ENCODE measurements at regions not wholly inside any gene's neighbourhood (a gene's known extent, or its start where the extent isn't known, plus 50 kb on each side); places are given as distances from the start of the nearest gene placed in this dataset.

DNA sequence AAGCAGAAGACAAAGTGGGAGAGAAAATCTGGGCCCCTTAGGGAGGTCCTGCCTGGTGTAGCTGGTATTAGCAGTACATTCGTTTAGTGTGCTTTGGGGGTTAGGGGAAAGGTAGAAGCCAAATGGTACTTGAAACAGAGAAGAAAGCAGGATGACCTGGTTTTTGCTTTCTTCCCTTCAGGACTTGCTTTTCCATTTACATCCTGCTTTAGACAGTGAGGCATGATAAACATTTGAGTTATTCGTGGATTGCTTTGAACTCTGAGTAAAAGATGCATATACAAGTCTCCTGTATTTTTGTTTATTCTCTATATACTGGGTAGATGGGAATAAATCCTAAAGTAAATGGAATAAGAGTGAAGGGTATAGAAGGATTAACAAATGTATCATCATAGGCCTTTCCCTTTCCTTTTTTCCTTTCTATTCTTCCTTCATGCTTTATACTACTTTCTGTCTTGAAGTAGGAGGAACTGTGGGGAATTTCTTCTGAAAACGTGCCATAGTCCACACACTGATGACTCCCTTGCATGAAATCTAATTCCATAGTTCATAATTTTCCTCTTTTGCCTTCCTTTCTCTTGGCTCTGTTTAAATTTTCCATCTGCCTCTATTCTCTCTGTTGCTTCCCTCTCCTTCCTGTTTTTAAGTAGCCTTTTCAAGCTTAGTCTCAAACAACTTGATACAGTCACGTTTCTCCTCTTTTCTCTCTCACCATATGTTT is 139.5 kb upstream of the RBMS3 start:
- H3K4me3 ChIP-seq (ENCODE audit: low read depth, low read length), result no peak overlapping the region
- TF ChIP-seq POLR2A (IDR thresholded peaks at IDR 0.05; ENCODE audit: extremely low read depth, insufficient read length) (no peak), MYC (IDR thresholded peaks at IDR 0.05; ENCODE audit: low read depth, low read length) (no peak)
- TF ChIP-seq, protein P1, sequence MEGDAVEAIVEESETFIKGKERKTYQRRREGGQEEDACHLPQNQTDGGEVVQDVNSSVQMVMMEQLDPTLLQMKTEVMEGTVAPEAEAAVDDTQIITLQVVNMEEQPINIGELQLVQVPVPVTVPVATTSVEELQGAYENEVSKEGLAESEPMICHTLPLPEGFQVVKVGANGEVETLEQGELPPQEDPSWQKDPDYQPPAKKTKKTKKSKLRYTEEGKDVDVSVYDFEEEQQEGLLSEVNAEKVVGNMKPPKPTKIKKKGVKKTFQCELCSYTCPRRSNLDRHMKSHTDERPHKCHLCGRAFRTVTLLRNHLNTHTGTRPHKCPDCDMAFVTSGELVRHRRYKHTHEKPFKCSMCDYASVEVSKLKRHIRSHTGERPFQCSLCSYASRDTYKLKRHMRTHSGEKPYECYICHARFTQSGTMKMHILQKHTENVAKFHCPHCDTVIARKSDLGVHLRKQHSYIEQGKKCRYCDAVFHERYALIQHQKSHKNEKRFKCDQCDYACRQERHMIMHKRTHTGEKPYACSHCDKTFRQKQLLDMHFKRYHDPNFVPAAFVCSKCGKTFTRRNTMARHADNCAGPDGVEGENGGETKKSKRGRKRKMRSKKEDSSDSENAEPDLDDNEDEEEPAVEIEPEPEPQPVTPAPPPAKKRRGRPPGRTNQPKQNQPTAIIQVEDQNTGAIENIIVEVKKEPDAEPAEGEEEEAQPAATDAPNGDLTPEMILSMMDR (IDR thresholded peaks at IDR 0.05; ENCODE audit: low read depth, low read length), result no peak
- TF ChIP-seq, protein P2, sequence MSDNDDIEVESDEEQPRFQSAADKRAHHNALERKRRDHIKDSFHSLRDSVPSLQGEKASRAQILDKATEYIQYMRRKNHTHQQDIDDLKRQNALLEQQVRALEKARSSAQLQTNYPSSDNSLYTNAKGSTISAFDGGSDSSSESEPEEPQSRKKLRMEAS (IDR thresholded peaks at IDR 0.05; ENCODE audit: low read depth, low read length), result no peak
- DNase-seq (ENCODE audit: low read depth), result no peak

DNA sequence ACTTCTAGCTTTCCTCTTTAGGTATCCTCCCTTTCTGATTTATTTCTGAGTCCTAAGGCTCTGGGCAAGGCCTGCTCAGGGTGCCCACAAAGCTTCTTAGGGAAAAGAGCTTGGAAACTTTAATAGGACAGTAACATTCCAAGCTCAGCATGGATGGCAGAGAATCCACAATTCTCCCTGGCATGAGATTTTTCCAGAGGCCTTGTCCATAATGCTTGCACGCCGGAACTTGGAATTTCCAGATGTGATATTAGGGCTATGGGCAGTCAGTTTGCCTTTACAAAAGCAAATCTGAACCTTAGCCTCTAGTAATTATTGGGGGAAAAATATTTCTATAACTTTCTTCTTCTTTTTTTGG is 139.0 kb upstream of the RBMS3 start:
- no peak for DNase-seq (ENCODE audit: low read depth)
- H3K4me3 ChIP-seq (ENCODE audit: low read depth, low read length), result no peak overlapping the region
- TF ChIP-seq, protein P2 (IDR thresholded peaks at IDR 0.05; ENCODE audit: low read depth, low read length), result no peak
- TF ChIP-seq MYC (IDR thresholded peaks at IDR 0.05; ENCODE audit: low read depth, low read length) (no peak), POLR2A (IDR thresholded peaks at IDR 0.05; ENCODE audit: extremely low read depth, insufficient read length) (no peak)
- TF ChIP-seq, protein P1 (IDR thresholded peaks at IDR 0.05; ENCODE audit: low read depth, low read length), result no peak

DNA sequence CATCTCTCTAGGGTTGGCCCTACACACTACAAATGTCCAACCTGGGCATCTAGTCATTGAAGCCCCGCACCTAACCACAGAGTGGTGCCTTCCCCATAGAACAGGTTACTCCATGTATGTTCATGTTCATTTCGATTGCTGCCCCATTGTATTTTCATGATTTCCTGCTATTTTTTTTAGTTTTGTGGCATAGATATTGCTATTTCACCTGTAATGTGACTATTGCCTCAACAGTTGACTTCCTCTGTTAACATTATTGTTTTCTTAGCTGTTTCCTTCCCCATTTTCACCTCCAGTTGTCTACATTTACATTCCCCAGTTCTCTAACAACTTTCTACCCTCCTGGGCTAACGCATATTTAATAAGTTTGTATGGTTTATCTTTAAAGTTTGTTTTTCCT is 137.7 kb upstream of the RBMS3 start:
- no peak for TF ChIP-seq MYC (IDR thresholded peaks at IDR 0.05; ENCODE audit: low read depth, low read length)
- TF ChIP-seq, protein P2 (IDR thresholded peaks at IDR 0.05; ENCODE audit: low read depth, low read length), result no peak
- TF ChIP-seq, protein P1 (IDR thresholded peaks at IDR 0.05; ENCODE audit: low read depth, low read length), result no peak
- no peak for TF ChIP-seq POLR2A (IDR thresholded peaks at IDR 0.05; ENCODE audit: extremely low read depth, insufficient read length)
- no peak overlapping the region for H3K4me3 ChIP-seq (ENCODE audit: low read depth, low read length)
- DNase-seq (ENCODE audit: low read depth), result no peak

DNA sequence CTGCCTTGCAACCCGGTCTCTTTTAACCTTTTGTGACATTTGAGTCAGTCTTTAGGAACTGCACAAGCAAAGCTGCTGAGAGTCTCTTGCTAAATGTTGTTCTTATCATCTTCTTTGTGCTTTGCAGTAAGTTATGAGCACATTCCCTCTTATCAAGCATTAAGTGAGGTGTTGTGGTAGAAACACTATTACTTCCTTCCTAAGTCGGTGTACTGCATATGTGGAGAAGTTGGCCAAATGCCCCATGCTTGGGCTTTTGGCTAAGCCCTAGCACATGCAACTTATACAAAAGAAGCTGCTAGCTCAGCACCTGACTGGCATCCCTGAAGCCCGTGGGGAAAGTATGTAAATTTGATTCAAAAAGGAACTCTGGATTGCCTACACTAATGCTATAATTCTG is 136.5 kb upstream of the RBMS3 start:
- H3K4me3 ChIP-seq (ENCODE audit: low read depth, low read length), result no peak overlapping the region
- no peak for DNase-seq (ENCODE audit: low read depth)
- TF ChIP-seq, protein P2 (IDR thresholded peaks at IDR 0.05; ENCODE audit: low read depth, low read length), result no peak
- TF ChIP-seq POLR2A (IDR thresholded peaks at IDR 0.05; ENCODE audit: extremely low read depth, insufficient read length), result no peak
- TF ChIP-seq MYC (IDR thresholded peaks at IDR 0.05; ENCODE audit: low read depth, low read length), result no peak
- TF ChIP-seq, protein P1 (IDR thresholded peaks at IDR 0.05; ENCODE audit: low read depth, low read length), result no peak

DNA sequence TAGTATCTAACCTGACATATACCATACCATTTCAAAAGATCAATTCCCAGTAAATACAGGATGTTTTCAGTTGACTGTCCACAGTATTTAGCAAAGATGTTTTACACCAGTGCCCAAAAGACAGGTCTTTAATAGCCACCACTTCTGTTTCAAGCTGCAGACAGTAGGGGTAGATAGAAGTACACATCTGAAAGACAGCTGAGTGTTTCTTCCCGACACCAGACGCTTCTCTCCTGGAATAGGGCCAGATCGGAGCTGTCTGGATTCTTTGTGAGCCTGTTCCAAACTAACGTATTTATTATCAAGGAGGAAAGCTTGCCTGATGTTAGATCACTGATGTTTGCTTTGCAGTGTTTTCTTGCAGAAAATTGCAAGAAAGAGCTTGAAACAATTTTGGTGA is 136.1 kb upstream of the RBMS3 start:
- H3K4me3 ChIP-seq (ENCODE audit: low read depth, low read length), result no peak overlapping the region
- DNase-seq (ENCODE audit: low read depth), result no peak
- TF ChIP-seq, protein P1 (IDR thresholded peaks at IDR 0.05; ENCODE audit: low read depth, low read length), result no peak
- TF ChIP-seq, protein P2 (IDR thresholded peaks at IDR 0.05; ENCODE audit: low read depth, low read length), result no peak
- TF ChIP-seq POLR2A (IDR thresholded peaks at IDR 0.05; ENCODE audit: extremely low read depth, insufficient read length), result no peak
